Thyroid gland (tissue), 4 donors: ENCODE measurements at regions not wholly inside any gene's neighbourhood (a gene's known extent, or its start where the extent isn't known, plus 50 kb on each side); places are given as distances from the start of the nearest gene placed in this dataset.

Source experiments
- DNase-seq, 2 donors: peaks; one replicate each; pipeline ENCODE4 v3.0.0-alpha.2; 2019
- H3K27ac ChIP-seq, 3 donors: fragments of 200-600 bp; sonication (generic); 1 replicate in 2 of 3; 2 replicates in 1 of 3; pipeline ENCODE4 v1.5.1; 2016 to 2019; ENCODE audit warnings: mild to moderate bottlenecking in 1 of 3, moderate library complexity in 1 of 3
- H3K27me3 ChIP-seq: fragments of 200-600 bp; sonication (generic); one replicate; pipeline ENCODE4 v1.5.1; 2019
- H3K36me3 ChIP-seq, 2 donors: fragments of 200-600 bp; sonication (generic); one replicate each; pipeline ENCODE4 v1.5.1; 2016 to 2019
- H3K4me1 ChIP-seq, 2 donors: fragments of 200-600 bp; sonication (generic); one replicate each; pipeline ENCODE4 v1.5.1; 2017 to 2019
- H3K4me3 ChIP-seq, 3 donors: fragments of 200-600 bp; sonication (generic); replicated peaks in 1 of 3; 1 replicate in 2 of 3; 2 replicates in 1 of 3; pipeline ENCODE4 v1.5.1; 2016; ENCODE audit warnings: mild to moderate bottlenecking in 1 of 3
- H3K9me3 ChIP-seq: fragments of 200-600 bp; sonication (generic); one replicate; pipeline ENCODE4 v1.5.1; 2017
- POLR2A ChIP-seq, 2 donors: fragments of 450-650 bp; IDR thresholded peaks; one replicate each; pipeline ENCODE4 v1.6.1; 2017; ENCODE audit warnings: antibody characterized with exemption in 2 of 2, mild to moderate bottlenecking in 2 of 2, moderate library complexity in 1 of 2
- WGBS, 2 donors: methylation state at CpG; one replicate each; pipeline ENCODE4 v1.1.5; 2017; 5-methylcytosine and 5-hydroxymethylcytosine counted together
- intact Hi-C: fragments of 100-400 bp; cut with DNase I; formaldehyde crosslinking; loops from one replicate; pipeline ENCODE4 v1.15.1; 2023
- TF ChIP-seq, protein P1 (sequence below), 6 experiments: fragments of 200-600 bp in 3 of 6; fragments of 450-650 bp in 3 of 6; sonication (generic) in 3 of 6; IDR thresholded peaks; one replicate each; pipeline ENCODE4 v1.5.1; 2016 to 2019; ENCODE audit warnings: antibody characterized with exemption in 6 of 6, mild to moderate bottlenecking in 2 of 6, inconsistent platforms in 1 of 6, moderate library complexity in 1 of 6

DNA sequence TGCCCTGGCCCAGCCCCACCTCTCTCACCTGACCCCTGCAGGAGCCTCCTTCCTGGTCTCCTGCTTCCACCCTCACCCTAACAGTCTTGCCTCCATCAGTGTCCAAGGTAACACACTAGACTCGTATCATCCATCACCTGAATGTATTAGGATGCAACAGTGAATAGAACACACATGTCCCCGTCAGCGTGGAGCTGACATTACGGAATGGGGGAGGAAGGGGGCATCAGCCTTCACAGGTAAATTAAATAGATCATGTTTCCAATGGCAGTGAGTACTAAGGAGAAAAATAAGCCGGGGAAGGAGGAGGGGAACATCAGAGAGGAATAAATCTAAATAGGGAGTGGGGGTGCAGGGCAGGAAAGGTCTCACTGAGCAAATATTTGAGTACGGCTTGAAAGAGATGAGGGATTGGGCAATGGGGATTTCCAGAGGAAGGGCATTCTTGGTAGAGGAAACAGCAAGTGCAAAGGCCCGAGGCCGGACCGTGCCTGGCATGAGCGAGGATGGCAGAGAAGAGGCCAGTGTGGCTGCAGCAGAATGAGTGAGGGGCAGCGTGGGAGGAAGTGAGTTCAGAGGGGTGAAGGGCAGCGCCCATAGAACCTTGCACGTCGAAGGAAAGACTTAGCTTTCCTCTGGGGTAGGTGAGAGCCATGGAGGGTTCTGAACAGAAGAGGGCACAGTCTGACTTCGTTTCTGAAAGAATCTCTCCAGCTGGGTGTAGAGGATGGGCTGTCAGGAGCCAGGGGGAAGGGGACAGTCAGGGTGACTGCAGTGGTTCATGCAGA lies 110.1 kb upstream of the PTPN1 start:
- Histone ChIP-seq H3K4me1 (peaks cover 22 to 51% of the 10 kb centered on the region in 2 donors), H3K36me3 (no peaks in the 10 kb centered on the region), H3K27me3 (no peaks in the 10 kb centered on the region), H3K9me3 (no peaks in the 10 kb centered on the region), H3K27ac (peak overlapping the region in 2 of 3 donors; percentile 68), H3K4me3 (no peak overlapping the region)
- TF ChIP-seq, protein P1, sequence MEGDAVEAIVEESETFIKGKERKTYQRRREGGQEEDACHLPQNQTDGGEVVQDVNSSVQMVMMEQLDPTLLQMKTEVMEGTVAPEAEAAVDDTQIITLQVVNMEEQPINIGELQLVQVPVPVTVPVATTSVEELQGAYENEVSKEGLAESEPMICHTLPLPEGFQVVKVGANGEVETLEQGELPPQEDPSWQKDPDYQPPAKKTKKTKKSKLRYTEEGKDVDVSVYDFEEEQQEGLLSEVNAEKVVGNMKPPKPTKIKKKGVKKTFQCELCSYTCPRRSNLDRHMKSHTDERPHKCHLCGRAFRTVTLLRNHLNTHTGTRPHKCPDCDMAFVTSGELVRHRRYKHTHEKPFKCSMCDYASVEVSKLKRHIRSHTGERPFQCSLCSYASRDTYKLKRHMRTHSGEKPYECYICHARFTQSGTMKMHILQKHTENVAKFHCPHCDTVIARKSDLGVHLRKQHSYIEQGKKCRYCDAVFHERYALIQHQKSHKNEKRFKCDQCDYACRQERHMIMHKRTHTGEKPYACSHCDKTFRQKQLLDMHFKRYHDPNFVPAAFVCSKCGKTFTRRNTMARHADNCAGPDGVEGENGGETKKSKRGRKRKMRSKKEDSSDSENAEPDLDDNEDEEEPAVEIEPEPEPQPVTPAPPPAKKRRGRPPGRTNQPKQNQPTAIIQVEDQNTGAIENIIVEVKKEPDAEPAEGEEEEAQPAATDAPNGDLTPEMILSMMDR (IDR thresholded peaks at IDR 0.05), result no peak
- TF ChIP-seq POLR2A (IDR thresholded peaks at IDR 0.05), result no peak
- WGBS, 2 donors, result 82 to 86% methylated on average over 15 of the region's 15 CpGs
- no peak for DNase-seq
- intact Hi-C loops, result no loop called here

DNA sequence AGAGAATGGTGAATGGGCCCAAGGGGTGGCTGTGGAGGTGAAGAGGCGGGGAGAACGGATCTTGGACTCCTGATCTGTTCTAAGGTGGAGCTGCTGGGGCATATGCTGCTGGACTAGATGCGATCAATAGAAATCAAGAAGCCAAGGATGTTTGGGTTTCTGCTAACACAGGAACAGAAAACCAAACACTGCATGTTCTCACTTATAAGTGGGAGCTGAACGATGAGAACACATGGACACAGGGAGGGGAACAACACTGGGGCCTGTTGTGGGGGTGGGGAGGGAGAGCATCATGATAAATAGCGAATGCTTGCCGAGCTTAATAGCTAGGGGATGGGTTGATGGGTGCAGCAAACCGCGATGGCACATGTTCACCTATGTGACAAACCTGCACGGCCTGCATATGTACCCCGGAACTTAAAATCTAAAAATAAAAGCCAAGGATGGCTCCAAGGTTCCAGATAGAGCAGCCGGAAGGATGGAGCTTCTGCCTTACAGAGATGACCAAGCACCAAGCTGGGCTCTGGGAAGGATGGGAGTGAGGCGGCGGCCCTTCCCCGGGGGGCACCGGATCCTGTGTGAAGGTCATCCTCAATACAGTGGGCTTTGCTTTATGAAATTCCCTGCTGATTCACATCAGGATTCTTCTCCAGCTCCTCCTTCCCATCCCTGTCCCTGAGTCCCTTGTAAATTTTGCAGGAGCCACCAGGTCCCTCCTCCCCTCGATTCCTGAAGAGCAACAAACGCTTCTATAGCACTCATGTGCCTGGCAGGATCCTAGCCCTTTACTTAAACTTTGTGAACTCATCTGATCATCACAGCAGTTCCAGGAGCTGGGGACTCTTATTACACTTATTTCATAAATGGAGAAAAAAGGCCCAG lies 109.2 kb upstream of the PTPN1 start:
- Histone ChIP-seq H3K36me3 (no peaks in the 10 kb centered on the region), H3K27ac (peak overlapping the region in 1 of 3 donors; percentile 48), H3K27me3 (no peaks in the 10 kb centered on the region), H3K9me3 (no peaks in the 10 kb centered on the region), H3K4me1 (peaks cover 19 to 43% of the 10 kb centered on the region in 2 donors), H3K4me3 (no peak overlapping the region)
- TF ChIP-seq, protein P1 (IDR thresholded peaks at IDR 0.05), result no peak
- intact Hi-C loops, result no loop called here
- no peak for DNase-seq
- WGBS, 2 donors, result 89 to 90% methylated on average over 17 of the region's 17 CpGs

DNA sequence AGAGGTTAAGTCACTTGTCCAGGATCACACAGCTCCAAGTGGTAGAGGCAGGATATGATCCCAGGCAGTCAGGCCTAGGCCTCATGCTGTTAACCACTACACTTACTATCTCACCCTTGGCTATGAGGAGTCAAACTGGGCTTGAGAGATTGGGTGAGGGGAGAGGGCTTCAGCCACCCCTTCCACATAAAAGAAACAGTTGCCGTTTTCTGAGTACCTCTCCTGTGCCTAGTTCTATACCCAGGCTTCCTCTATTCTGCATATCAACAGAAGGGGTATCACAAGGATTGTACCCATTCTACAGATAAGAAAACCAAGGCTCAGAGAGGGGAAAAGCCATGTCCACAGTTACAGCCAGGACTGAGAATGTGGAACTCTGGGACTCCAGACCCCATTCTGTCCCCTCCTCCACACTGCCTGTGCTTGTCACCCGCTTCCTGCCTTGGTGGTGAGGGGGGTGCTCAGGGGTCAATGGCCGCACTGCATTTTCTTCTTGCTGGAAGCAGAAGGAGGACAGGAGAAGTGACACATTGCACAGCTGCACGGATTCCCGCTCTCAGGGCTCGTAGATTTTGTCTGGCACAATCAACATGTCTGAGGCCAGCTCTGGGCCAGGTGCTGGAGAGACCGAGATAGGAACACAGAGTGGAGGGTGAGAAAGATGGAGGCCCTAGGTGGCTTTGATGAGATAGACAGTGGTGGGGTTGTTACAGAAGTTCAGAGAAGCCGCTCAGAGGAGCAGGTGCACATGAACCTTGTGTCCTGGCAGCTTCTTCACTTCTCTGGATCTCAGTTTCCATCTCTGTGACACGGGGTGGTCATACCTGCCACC lies 108.4 kb upstream of the PTPN1 start:
- peaks cover 19 to 43% of the 10 kb centered on the region in 2 donors for H3K4me1 ChIP-seq
- no peak for TF ChIP-seq POLR2A (IDR thresholded peaks at IDR 0.05)
- TF ChIP-seq, protein P1 (IDR thresholded peaks at IDR 0.05), result no peak
- H3K9me3 ChIP-seq, result no peaks in the 10 kb centered on the region
- no peaks in the 10 kb centered on the region for H3K36me3 ChIP-seq
- intact Hi-C loops, result no loop called here
- DNase-seq, result no peak
- H3K27ac ChIP-seq, result no peak overlapping the region
- 95 to 98% methylated on average over 9 of the region's 9 CpGs for WGBS, 2 donors
- H3K4me3 ChIP-seq, result no peak overlapping the region
- no peaks in the 10 kb centered on the region for H3K27me3 ChIP-seq

DNA sequence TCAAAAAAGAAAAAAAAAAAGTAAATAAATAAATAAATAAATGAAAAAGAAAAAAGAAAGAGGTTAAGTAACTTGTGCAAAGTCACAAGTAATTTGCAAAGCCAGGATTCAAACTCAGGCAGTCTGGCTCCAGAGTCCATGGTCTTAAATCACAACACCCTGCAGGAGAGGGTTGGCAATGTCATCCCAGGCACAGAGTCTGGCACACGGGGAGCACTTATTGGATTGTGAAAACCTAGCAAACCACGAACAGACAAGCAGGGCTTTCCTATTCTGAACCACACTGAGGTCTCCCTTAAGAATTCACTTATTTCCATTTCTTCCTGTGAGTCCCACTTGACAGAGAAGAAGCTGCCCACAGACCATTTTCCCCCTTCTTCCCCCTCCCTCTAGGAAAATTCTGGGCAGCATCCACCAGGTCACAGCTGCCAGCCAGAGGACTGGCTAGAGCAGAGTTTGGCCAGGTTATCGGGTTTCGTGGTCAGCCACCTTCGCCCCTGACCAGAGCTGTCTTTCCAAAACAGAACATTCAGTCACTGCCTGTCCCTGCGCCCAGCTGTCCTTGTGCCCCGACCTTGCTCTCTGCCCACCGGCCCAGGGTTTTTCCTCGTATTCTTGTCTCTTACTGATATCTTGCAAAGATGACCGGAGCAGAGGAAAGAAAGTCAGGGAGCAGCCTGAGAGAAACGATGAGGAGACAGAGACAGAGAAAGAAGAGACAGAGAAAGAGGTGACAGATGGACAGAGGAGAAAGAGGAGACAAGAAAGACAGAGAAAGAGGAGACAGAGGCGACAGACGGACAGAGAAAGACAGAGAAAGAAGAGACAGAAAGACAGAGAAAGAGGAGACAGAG lies 106.4 kb upstream of the PTPN1 start:
- WGBS, 2 donors, result 56 to 59% methylated on average over 13 of the region's 13 CpGs
- peaks cover 11 to 40% of the 10 kb centered on the region in 2 donors for H3K4me1 ChIP-seq
- DNase-seq, result peak; percentile 52 to 60
- H3K27ac ChIP-seq, result peak overlapping the region; percentile 20 to 73 (median 57)
- H3K36me3 ChIP-seq, result no peaks in the 10 kb centered on the region
- H3K9me3 ChIP-seq, result no peaks in the 10 kb centered on the region
- TF ChIP-seq, protein P1 (IDR thresholded peaks at IDR 0.05), result no peak
- no peak for TF ChIP-seq POLR2A (IDR thresholded peaks at IDR 0.05)
- intact Hi-C loops, result no loop called here
- H3K27me3 ChIP-seq, result no peaks in the 10 kb centered on the region
- H3K4me3 ChIP-seq, result no peak overlapping the region
